ENCODE measurements at regions not wholly inside any gene's neighbourhood (a gene's known extent, or its start where the extent isn't known, plus 50 kb on each side); places are given as distances from the start of the nearest gene placed in this dataset.

GRCh38 chr16:5196204-5196603 lies 98.6 kb upstream of the EEF2KMT start:
- Histone ChIP-seq H3K4me3 (no peak overlapping the region), H3K27me3 (peaks cover 0 to 3% (median 0%) of the 10 kb centered on the region in 3 donors), H3K36me3 (no peaks in the 10 kb centered on the region), H3K9me3 (no peaks in the 10 kb centered on the region), H3K27ac (no peak overlapping the region), H3K4me1 (no peaks in the 10 kb centered on the region)
- intact Hi-C loops (cut with DNase I; ENCODE audit: low total_unique reads) = no loop called here
- in situ Hi-C loops (cut with MboI; ENCODE audit: low sequenced_read_pairs in 4 of 4) = no loop called here
- TF ChIP-seq POLR2A (IDR thresholded peaks at IDR 0.05) = no peak
- no peak for TF ChIP-seq CTCF (IDR thresholded peaks at IDR 0.05 in 4 of 5, conservative IDR thresholded peaks at IDR 0.05 in 1 of 5)
- DNase-seq (no peak), ATAC-seq (no peak)

GRCh38 chr16:5193861-5194260 lies 96.3 kb upstream of the EEF2KMT start:
- in situ Hi-C loops (cut with MboI; ENCODE audit: low sequenced_read_pairs in 4 of 4) = no loop called here
- H3K4me1 ChIP-seq = no peaks in the 10 kb centered on the region
- intact Hi-C loops (cut with DNase I; ENCODE audit: low total_unique reads) = no loop called here
- no peaks in the 10 kb centered on the region for H3K9me3 ChIP-seq
- no peaks in the 10 kb centered on the region for H3K36me3 ChIP-seq
- peaks cover 0 to 3% (median 0%) of the 10 kb centered on the region in 3 donors for H3K27me3 ChIP-seq
- no peak overlapping the region for H3K27ac ChIP-seq
- no peak overlapping the region for H3K4me3 ChIP-seq
- ATAC-seq (no peak), DNase-seq (no peak)
- TF ChIP-seq CTCF (IDR thresholded peaks at IDR 0.05 in 4 of 5, conservative IDR thresholded peaks at IDR 0.05 in 1 of 5) = no peak
- no peak for TF ChIP-seq POLR2A (IDR thresholded peaks at IDR 0.05)

- ATAC-seq (no peak), DNase-seq (no peak)
- in situ Hi-C loops (cut with MboI; ENCODE audit: low sequenced_read_pairs in 4 of 4) = no loop called here
- Histone ChIP-seq H3K4me1 (no peaks in the 10 kb centered on the region), H3K27me3 (no peaks in the 10 kb centered on the region), H3K27ac (no peak overlapping the region), H3K36me3 (no peaks in the 10 kb centered on the region), H3K4me3 (no peak overlapping the region), H3K9me3 (no peaks in the 10 kb centered on the region)
- intact Hi-C loops (cut with DNase I; ENCODE audit: low total_unique reads) = no loop called here
- TF ChIP-seq POLR2A (IDR thresholded peaks at IDR 0.05) = no peak
- no peak for TF ChIP-seq CTCF (IDR thresholded peaks at IDR 0.05 in 4 of 5, conservative IDR thresholded peaks at IDR 0.05 in 1 of 5)
These were observed 91.4 kb upstream of the EEF2KMT start for GRCh38 chr16:5188989-5189352.

GRCh38 chr16:5188318-5188988 lies 90.9 kb upstream of the EEF2KMT start:
- Histone ChIP-seq H3K9me3 (no peaks in the 10 kb centered on the region), H3K4me3 (no peak overlapping the region), H3K36me3 (no peaks in the 10 kb centered on the region), H3K27ac (no peak overlapping the region), H3K4me1 (no peaks in the 10 kb centered on the region), H3K27me3 (no peaks in the 10 kb centered on the region)
- DNase-seq = no peak
- TF ChIP-seq CTCF (IDR thresholded peaks at IDR 0.05 in 4 of 5, conservative IDR thresholded peaks at IDR 0.05 in 1 of 5) = no peak
- intact Hi-C loops (cut with DNase I; ENCODE audit: low total_unique reads) = no loop called here
- no peak for ATAC-seq
- in situ Hi-C loops (cut with MboI; ENCODE audit: low sequenced_read_pairs in 4 of 4) = no loop called here

GRCh38 chr16:5187402-5187952 lies 89.9 kb upstream of the EEF2KMT start:
- in situ Hi-C loops (cut with MboI; ENCODE audit: low sequenced_read_pairs in 4 of 4) (no loop called here), intact Hi-C loops (cut with DNase I; ENCODE audit: low total_unique reads) (no loop called here)
- H3K4me1 ChIP-seq = no peaks in the 10 kb centered on the region
- no peaks in the 10 kb centered on the region for H3K36me3 ChIP-seq
- no peaks in the 10 kb centered on the region for H3K27me3 ChIP-seq
- ATAC-seq = no peak
- H3K4me3 ChIP-seq = no peak overlapping the region
- H3K27ac ChIP-seq = no peak overlapping the region
- no peaks in the 10 kb centered on the region for H3K9me3 ChIP-seq
- no peak for DNase-seq
- TF ChIP-seq POLR2A (IDR thresholded peaks at IDR 0.05) (no peak), CTCF (IDR thresholded peaks at IDR 0.05 in 4 of 5, conservative IDR thresholded peaks at IDR 0.05 in 1 of 5) (no peak)
